Endothelial cell of umbilical vein (primary cell): ENCODE measurements at regions not wholly inside any gene's neighbourhood (a gene's known extent, or its start where the extent isn't known, plus 50 kb on each side); places are given as distances from the start of the nearest gene placed in this dataset.

Source experiments
- BruUV-seq: library from RNA; stranded (reverse); fragments of 400-500 nt; replicated peaks from 2 replicates; lab custom pipeline; 2021; lab: Mats Ljungman, UMichigan
- CTCF ChIA-PET: fragments of 300-600, 350-600 bp; sonication (Branson Sonifier 250); formaldehyde crosslinking; loops from one replicate; lab custom pipeline; 2021; ENCODE audit warnings: antibody characterized with exemption, inconsistent platforms; lab: Charles Lee
- POLR2A ChIA-PET: fragments of 300-600, 350-600 bp; sonication (Branson Sonifier 250); formaldehyde crosslinking; loops from one replicate; lab custom pipeline; 2021; ENCODE audit warnings: antibody characterized with exemption, inconsistent platforms; lab: Charles Lee
- DNase-seq: peaks from one replicate; pipeline ENCODE4 v3.0.0-alpha.2; 2011; ENCODE audit warnings: low read depth, low spot score
- FAIRE-seq: peaks from 2 replicates; lab custom pipeline; 2011; peaks lifted over from hg19 to GRCh38; lab: Jason Lieb, UNC
- H2AFZ ChIP-seq: 2 replicates; pipeline ENCODE4 v1.6.0; 2012; ENCODE audit warnings: low read depth, low read length, control low read depth, inconsistent platforms
- H3K27ac ChIP-seq: 2 replicates; pipeline ENCODE4 v1.5.1; 2011; ENCODE audit warnings: low read depth, mild to moderate bottlenecking, control low read depth, low read length, moderate library complexity; ENCODE audit not compliant: insufficient read depth
- H3K27me3 ChIP-seq, 2 experiments: 2 replicates each; pipeline versions ENCODE4 v1.6.0 to v1.6.1; 2011; ENCODE audit warnings: low read length in 2 of 2, mixed read lengths in 1 of 2; ENCODE audit not compliant: control insufficient read depth in 2 of 2, insufficient read depth in 2 of 2
- H3K36me3 ChIP-seq, 2 experiments: 2 replicates in 1 of 2; 3 replicates in 1 of 2; pipeline ENCODE4 v1.5.1; 2011; ENCODE audit warnings: low read length in 2 of 2, mild to moderate bottlenecking in 1 of 2, moderate library complexity in 1 of 2; ENCODE audit not compliant: control insufficient read depth in 2 of 2, insufficient read depth in 2 of 2; ENCODE audit errors: extremely low read depth in 1 of 2
- H3K4me1 ChIP-seq: 3 replicates; pipeline ENCODE4 v1.5.1; 2011; ENCODE audit warnings: mild to moderate bottlenecking, low read length; ENCODE audit not compliant: control insufficient read depth, insufficient read depth; ENCODE audit errors: extremely low read depth
- H3K4me2 ChIP-seq: 2 replicates; pipeline ENCODE4 v1.6.1; 2011; ENCODE audit warnings: low read length, control low read depth, mixed read lengths; ENCODE audit not compliant: insufficient read depth
- H3K4me3 ChIP-seq, 3 experiments: fragments of 200-600 bp in 1 of 3; sonication (generic), shearing (Covaris generic) in 1 of 3; replicated peaks in 1 of 3; 2 replicates each; pipeline ENCODE4 v1.5.1; 2011 to 2016; ENCODE audit warnings: control low read depth in 3 of 3, low read length in 3 of 3, mild to moderate bottlenecking in 2 of 3, inconsistent platforms in 1 of 3, low read depth in 1 of 3, moderate library complexity in 1 of 3; ENCODE audit not compliant: insufficient read depth in 1 of 3
- H3K79me2 ChIP-seq: 2 replicates; pipeline ENCODE4 v1.6.0; 2012; ENCODE audit warnings: low read length, inconsistent platforms; ENCODE audit not compliant: control insufficient read depth, insufficient read depth
- H3K9ac ChIP-seq: replicated peaks from 2 replicates; pipeline ENCODE3; 2011; ENCODE audit warnings: low read length, control low read depth; ENCODE audit not compliant: insufficient read depth; ENCODE audit errors: extremely low read depth
- H3K9me1 ChIP-seq: replicated peaks from 3 replicates; pipeline ENCODE4 v1.6.0; 2011; ENCODE audit warnings: mild to moderate bottlenecking, low read length; ENCODE audit not compliant: control insufficient read depth, insufficient read depth; ENCODE audit errors: extremely low read depth
- H3K9me3 ChIP-seq: replicated peaks from 2 replicates; pipeline ENCODE4 v1.5.1; 2012; ENCODE audit warnings: low read length, inconsistent platforms; ENCODE audit not compliant: control insufficient read depth, insufficient read depth
- H4K20me1 ChIP-seq: replicated peaks from 2 replicates; pipeline ENCODE3; 2011; ENCODE audit warnings: mild to moderate bottlenecking, low read length; ENCODE audit not compliant: control insufficient read depth, insufficient read depth; ENCODE audit errors: extremely low read depth
- EZH2 ChIP-seq: IDR thresholded peaks from 2 replicates; pipeline ENCODE4 v1.6.1; 2012; ENCODE audit warnings: borderline replicate concordance, low read depth, mild to moderate bottlenecking, moderate library complexity, low read length, inconsistent platforms; ENCODE audit not compliant: severe bottlenecking
- FOS ChIP-seq: IDR thresholded peaks from 2 replicates; pipeline ENCODE4 v1.6.1; 2011; ENCODE audit warnings: mild to moderate bottlenecking, low read length, moderate library complexity, borderline replicate concordance; ENCODE audit not compliant: insufficient read depth
- GATA2 ChIP-seq: IDR thresholded peaks from 2 replicates; pipeline ENCODE4 v1.7.0; 2011; ENCODE audit warnings: low read depth, mild to moderate bottlenecking, moderate library complexity, mixed read lengths, low read length; ENCODE audit not compliant: insufficient read length, insufficient read depth
- JUN ChIP-seq: IDR thresholded peaks from 2 replicates; pipeline ENCODE4 v1.6.1; 2011; ENCODE audit warnings: borderline replicate concordance, low read depth; ENCODE audit not compliant: insufficient read length, insufficient read depth
- MYC ChIP-seq: IDR thresholded peaks from one replicate; pipeline ENCODE4 v1.6.1; 2011; ENCODE audit warnings: mild to moderate bottlenecking, low read depth, low read length
- POLR2A ChIP-seq: IDR thresholded peaks from 2 replicates; pipeline ENCODE4 v1.6.1; 2012; ENCODE audit warnings: low read depth, mild to moderate bottlenecking, control low read depth, low read length
- POLR2AphosphoS5 ChIP-seq: IDR thresholded peaks from 2 replicates; pipeline ENCODE4 v1.6.1; 2012; ENCODE audit warnings: low read depth, mild to moderate bottlenecking, control low read depth, low read length, moderate library complexity; ENCODE audit not compliant: insufficient read depth
- dilution Hi-C: fragments of 300-500 bp; cut with MboI; formaldehyde crosslinking; loops from one replicate; pipeline ENCODE4 v1.15.0; 2019; ENCODE audit warnings: low sequenced_read_pairs; ENCODE audit not compliant: extremely low pct_ligation_motif_present
- intact Hi-C: fragments of 100-400 bp; cut with micrococcal nuclease; formaldehyde crosslinking; loops from one replicate; pipeline ENCODE4 v1.10.0; 2022
- TF ChIP-seq, protein P1 (sequence below), 2 donors: IDR thresholded peaks; 1 replicate in 1 of 2; 2 replicates in 1 of 2; pipeline ENCODE4 v1.5.1; 2011; ENCODE audit warnings: low read length in 2 of 2, mild to moderate bottlenecking in 2 of 2, moderate library complexity in 2 of 2, control low read depth in 1 of 2, inconsistent platforms in 1 of 2, low read depth in 1 of 2; ENCODE audit not compliant: insufficient read depth in 1 of 2; ENCODE audit errors: extremely low read depth in 1 of 2
- TF ChIP-seq, protein P2 (sequence below): IDR thresholded peaks from 2 replicates; pipeline ENCODE4 v1.6.1; 2011; ENCODE audit not compliant: insufficient read depth, insufficient read length

DNA sequence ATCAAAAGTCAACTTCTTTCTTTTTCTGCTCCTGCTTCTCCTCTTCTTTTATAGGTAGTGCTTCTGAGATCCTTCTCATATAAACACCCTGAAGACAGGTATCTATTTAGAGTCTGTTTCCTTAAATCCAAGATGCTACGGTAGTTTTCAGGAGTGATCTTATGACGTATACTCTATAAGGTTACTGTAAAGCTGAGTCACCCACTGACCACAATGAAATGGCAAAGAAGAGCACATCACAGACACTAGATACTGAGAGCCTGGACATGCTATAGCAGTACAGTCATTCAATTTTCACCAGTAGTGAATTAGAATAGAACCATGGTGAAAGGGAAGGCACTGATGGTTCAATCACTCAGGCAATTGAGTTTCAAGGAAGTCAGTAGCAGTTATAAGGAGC lies 412.5 kb downstream of the ADAM29 start:
- Histone ChIP-seq H3K27me3 (no peaks in the 10 kb centered on the region), H3K9me3 (peaks cover 4% of the 10 kb centered on the region), H3K4me1 (no peaks in the 10 kb centered on the region), H4K20me1 (no peaks in the 10 kb centered on the region), H3K79me2 (no peaks in the 10 kb centered on the region), H3K4me3 (no peak overlapping the region), H3K9me1 (no peaks in the 10 kb centered on the region), H3K27ac (no peak overlapping the region), H3K4me2 (no peak overlapping the region), H2AFZ (no peak overlapping the region), H3K9ac (no peak overlapping the region), H3K36me3 (no peaks in the 10 kb centered on the region)
- intact Hi-C loops (no loop called here), dilution Hi-C loops (no loop called here)
- FAIRE-seq (no peak), DNase-seq (no peak)
- CTCF ChIA-PET = no interaction called here
- POLR2A ChIA-PET = no interaction called here
- no TSS peak for BruUV-seq
- TF ChIP-seq POLR2A = no peak
- no peak for TF ChIP-seq GATA2
- no peak for TF ChIP-seq POLR2AphosphoS5
- TF ChIP-seq, protein P1, sequence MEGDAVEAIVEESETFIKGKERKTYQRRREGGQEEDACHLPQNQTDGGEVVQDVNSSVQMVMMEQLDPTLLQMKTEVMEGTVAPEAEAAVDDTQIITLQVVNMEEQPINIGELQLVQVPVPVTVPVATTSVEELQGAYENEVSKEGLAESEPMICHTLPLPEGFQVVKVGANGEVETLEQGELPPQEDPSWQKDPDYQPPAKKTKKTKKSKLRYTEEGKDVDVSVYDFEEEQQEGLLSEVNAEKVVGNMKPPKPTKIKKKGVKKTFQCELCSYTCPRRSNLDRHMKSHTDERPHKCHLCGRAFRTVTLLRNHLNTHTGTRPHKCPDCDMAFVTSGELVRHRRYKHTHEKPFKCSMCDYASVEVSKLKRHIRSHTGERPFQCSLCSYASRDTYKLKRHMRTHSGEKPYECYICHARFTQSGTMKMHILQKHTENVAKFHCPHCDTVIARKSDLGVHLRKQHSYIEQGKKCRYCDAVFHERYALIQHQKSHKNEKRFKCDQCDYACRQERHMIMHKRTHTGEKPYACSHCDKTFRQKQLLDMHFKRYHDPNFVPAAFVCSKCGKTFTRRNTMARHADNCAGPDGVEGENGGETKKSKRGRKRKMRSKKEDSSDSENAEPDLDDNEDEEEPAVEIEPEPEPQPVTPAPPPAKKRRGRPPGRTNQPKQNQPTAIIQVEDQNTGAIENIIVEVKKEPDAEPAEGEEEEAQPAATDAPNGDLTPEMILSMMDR (IDR thresholded peaks at IDR 0.05; ENCODE audit: extremely low read depth in 1 of 2, insufficient read depth in 1 of 2, low read depth in 1 of 2, low read length in 2 of 2) = no peak
- TF ChIP-seq EZH2 = no peak
- TF ChIP-seq MYC = no peak
- no peak for TF ChIP-seq FOS
- TF ChIP-seq, protein P2, sequence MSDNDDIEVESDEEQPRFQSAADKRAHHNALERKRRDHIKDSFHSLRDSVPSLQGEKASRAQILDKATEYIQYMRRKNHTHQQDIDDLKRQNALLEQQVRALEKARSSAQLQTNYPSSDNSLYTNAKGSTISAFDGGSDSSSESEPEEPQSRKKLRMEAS = no peak
- no peak for TF ChIP-seq JUN
